ENCODE measurements at regions not wholly inside any gene's neighbourhood (a gene's known extent, or its start where the extent isn't known, plus 50 kb on each side); places are given as distances from the start of the nearest gene placed in this dataset.
"Not testable (repeated sequence)": the region's sequence is repeated elsewhere in the genome, so short reads cannot be mapped to it uniquely, and the experiment has no call there.

- H3K9ac ChIP-seq (ENCODE audit: insufficient read length): no peak overlapping the region
- H3K27ac ChIP-seq: no peak overlapping the region
- no peak overlapping the region for H3K4me3 ChIP-seq
- H3K36me3 ChIP-seq (ENCODE audit: insufficient read depth, low read length): no peaks in the 10 kb centered on the region
- TF ChIP-seq FOXP2 (optimal IDR thresholded peaks at IDR 0.05; ENCODE audit: control extremely low read depth, extremely low read length, insufficient read depth) (no peak), POLR2AphosphoS5 (IDR thresholded peaks at IDR 0.05; ENCODE audit: borderline replicate concordance, low read depth, low read length) (no peak), EZH2 (IDR thresholded peaks at IDR 0.05) (no peak)
- no peaks in the 10 kb centered on the region for H3K9me3 ChIP-seq (ENCODE audit: low read depth, low read length)
- DNase-seq (ENCODE audit: low read depth, low spot score): no peak
Measured at GRCh38 chr14:22497144-22497423, 91.9 kb downstream of the DAD1 start.

DNA sequence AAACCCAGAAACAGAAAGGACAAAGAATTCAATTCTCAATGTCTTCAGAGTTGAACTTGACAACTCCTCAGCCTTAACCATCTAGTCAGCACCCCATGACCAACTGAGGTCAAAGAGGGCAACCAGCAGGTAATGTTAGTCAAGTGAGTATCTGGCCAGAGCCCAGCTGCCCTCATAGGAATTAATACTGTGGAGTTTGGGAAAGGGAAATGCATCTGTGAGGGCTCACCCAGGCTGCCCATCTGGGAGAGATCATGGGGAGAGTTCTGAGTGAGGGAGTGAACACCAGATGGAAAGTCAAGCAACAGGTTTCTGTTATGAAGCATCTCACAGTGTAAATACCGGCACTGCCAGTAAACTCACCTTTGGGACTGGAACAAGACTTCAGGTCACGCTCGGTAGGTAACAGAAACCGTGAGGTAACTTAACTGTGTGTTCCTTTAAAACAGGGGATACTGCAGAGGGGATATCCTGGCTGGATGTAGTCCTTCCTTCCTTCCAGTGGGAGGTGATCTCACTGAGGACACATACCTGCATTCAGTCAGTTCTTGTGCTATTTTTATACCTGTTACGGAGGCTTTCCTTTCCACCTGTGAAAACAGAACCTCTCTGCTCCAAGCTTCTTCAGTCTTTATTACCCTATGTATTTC is 94.4 kb downstream of the DAD1 start:
- H3K9ac ChIP-seq (ENCODE audit: insufficient read length): no peak overlapping the region

DNA sequence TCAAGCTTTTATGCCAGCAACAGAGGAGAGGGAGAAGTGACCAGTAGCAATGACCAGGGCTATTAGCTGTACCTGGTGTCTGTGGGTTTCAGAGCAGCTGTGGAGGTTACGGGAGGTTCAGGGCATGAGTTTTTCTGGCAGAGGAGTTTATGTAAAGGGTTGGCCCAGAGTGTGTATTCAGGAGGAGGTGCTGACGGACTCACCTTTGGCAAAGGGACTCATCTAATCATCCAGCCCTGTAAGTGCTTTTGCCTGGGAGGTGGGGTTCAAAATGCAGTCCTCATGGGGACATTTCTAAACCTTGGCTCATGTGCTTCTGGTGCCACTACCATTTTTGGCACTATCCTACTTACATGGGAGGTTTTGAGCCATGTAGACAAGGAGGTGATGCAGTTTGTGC is 95.3 kb downstream of the DAD1 start:
- DNase-seq (ENCODE audit: low read depth, low spot score): no peak
- Histone ChIP-seq H3K4me3 (no peak overlapping the region), H3K9ac (ENCODE audit: insufficient read length) (no peak overlapping the region), H3K36me3 (ENCODE audit: insufficient read depth, low read length) (no peaks in the 10 kb centered on the region), H3K9me3 (ENCODE audit: low read depth, low read length) (no peaks in the 10 kb centered on the region), H3K27ac (no peak overlapping the region)
- TF ChIP-seq FOXP2 (optimal IDR thresholded peaks at IDR 0.05; ENCODE audit: control extremely low read depth, extremely low read length, insufficient read depth): no peak
- no peak for TF ChIP-seq POLR2AphosphoS5 (IDR thresholded peaks at IDR 0.05; ENCODE audit: borderline replicate concordance, low read depth, low read length)
- TF ChIP-seq EZH2 (IDR thresholded peaks at IDR 0.05): no peak

More for the DNA sequence above, 94.4 kb downstream of the DAD1 start:
- no peak for TF ChIP-seq POLR2AphosphoS5 (IDR thresholded peaks at IDR 0.05; ENCODE audit: borderline replicate concordance, low read depth, low read length)
- no peak for TF ChIP-seq EZH2 (IDR thresholded peaks at IDR 0.05)
- no peak for TF ChIP-seq FOXP2 (optimal IDR thresholded peaks at IDR 0.05; ENCODE audit: control extremely low read depth, extremely low read length, insufficient read depth)
- DNase-seq (ENCODE audit: low read depth, low spot score): no peak
- Histone ChIP-seq H3K36me3 (ENCODE audit: insufficient read depth, low read length) (no peaks in the 10 kb centered on the region), H3K27ac (no peak overlapping the region), H3K4me3 (no peak overlapping the region), H3K9me3 (ENCODE audit: low read depth, low read length) (no peaks in the 10 kb centered on the region)

DNA sequence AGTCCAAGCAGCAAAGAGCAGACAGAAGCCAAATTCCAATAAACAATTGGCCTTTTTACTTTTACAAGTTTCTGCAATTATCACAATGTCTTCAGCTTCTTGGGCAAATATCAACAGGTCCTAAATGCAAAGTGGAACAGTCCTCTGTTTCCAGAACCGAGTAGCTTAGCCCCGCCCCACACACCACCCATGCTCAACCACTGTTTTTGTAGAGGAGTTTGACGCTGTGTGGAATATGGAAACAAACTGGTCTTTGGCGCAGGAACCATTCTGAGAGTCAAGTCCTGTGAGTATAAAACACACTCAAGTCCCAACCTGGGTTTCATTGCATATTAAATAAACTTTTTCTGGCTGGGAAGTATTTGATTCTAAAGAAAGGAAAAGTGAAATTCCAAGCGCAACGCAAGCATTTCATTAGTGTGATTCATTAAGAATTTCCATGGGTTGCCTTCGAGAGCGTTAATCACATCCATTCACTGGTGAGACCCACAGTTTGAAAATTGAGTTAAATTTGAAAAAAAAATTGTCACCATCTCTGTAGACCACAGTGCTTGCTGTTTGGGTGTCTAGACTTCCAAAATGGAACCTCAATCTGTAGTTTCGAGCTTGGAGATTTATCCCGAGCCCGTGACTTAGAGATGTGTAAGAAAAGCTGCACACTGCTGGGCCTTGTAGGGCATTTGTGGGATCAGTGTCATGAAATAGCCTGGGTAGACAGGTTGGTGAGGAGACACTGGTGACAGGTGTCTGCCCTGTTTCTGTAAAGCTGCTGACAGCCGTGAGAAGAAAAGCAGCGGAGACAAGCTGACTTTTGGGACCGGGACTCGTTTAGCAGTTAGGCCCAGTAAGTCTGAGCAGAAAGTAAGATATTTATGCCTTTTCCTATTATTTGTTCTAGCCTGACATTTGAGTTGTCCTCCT is 96.1 kb downstream of the DAD1 start:
- Histone ChIP-seq H3K9me3 (ENCODE audit: low read depth, low read length) (no peaks in the 10 kb centered on the region), H3K36me3 (ENCODE audit: insufficient read depth, low read length) (no peaks in the 10 kb centered on the region), H3K4me3 (no peak overlapping the region), H3K9ac (ENCODE audit: insufficient read length) (no peak overlapping the region), H3K27ac (no peak overlapping the region)
- TF ChIP-seq EZH2 (IDR thresholded peaks at IDR 0.05) (no peak), FOXP2 (optimal IDR thresholded peaks at IDR 0.05; ENCODE audit: control extremely low read depth, extremely low read length, insufficient read depth) (no peak), POLR2AphosphoS5 (IDR thresholded peaks at IDR 0.05; ENCODE audit: borderline replicate concordance, low read depth, low read length) (no peak)
- DNase-seq (ENCODE audit: low read depth, low spot score): no peak

DNA sequence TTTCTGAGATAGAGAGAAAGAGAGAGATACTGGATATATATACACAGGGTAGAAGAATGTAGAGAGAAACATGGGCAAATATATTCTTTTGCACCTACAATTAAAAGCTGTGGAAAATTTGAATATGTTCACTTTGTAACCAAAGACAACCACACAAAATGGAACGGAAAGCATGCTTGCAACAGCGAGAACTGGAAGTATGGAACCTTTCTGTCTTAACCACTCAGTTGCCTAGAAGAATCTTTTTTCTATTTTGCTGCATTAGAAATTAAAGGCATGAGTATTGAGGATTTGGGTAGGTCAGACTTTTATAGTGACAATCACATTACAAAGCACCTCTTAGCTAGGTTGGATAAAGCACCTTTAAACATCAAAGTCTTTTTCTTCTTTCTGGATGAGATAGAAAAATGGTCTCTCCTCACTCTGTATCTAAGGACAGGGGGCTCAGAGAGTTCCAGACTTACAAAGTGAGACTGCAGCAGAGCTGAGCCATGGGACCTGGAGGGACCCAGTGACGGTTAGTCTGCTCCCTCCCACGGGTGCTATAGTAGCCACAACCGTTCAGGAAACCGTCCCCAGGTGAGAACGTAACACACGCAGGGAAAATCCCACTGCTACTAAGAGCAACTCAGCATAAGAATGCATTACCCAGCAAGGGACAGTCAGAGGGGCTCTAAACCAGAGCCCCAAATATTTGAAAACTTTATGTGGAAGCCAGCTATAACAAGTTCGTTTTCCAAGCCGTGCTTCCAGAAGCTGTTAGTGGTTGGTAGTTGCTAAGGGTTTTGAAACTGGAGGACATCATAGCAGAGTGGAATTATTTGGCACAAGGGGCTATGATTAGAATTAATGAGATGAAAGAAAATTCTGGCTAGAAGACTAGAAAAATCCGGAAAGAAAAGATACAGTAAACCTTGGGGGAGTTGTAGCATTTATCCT is 97.1 kb downstream of the DAD1 start:
- H3K9me3 ChIP-seq (ENCODE audit: low read depth, low read length): no peaks in the 10 kb centered on the region
- TF ChIP-seq FOXP2 (optimal IDR thresholded peaks at IDR 0.05; ENCODE audit: control extremely low read depth, extremely low read length, insufficient read depth): no peak
- no peak for TF ChIP-seq POLR2AphosphoS5 (IDR thresholded peaks at IDR 0.05; ENCODE audit: borderline replicate concordance, low read depth, low read length)
- no peak for TF ChIP-seq EZH2 (IDR thresholded peaks at IDR 0.05)
- no peak overlapping the region for H3K9ac ChIP-seq (ENCODE audit: insufficient read length)
- no peaks in the 10 kb centered on the region for H3K36me3 ChIP-seq (ENCODE audit: insufficient read depth, low read length)
- no peak overlapping the region for H3K4me3 ChIP-seq
- H3K27ac ChIP-seq: no peak overlapping the region
- no peak for DNase-seq (ENCODE audit: low read depth, low spot score)

- DNase-seq (ENCODE audit: low read depth, low spot score); H3K27ac ChIP-seq; H3K36me3 ChIP-seq (ENCODE audit: insufficient read depth, low read length); H3K9me3 ChIP-seq (ENCODE audit: low read depth, low read length); H3K9ac ChIP-seq (ENCODE audit: insufficient read length); H3K4me3 ChIP-seq: not testable (repeated sequence)
Measured at GRCh38 chr14:22491053-22491452, 98.0 kb downstream of the DAD1 start.

GRCh38 chr14:22489957-22490950 is 98.8 kb downstream of the DAD1 start:
- H3K4me3 ChIP-seq: no peak overlapping the region
- H3K9ac ChIP-seq (ENCODE audit: insufficient read length): no peak overlapping the region
- no peak for DNase-seq (ENCODE audit: low read depth, low spot score)
- no peak for TF ChIP-seq POLR2AphosphoS5 (IDR thresholded peaks at IDR 0.05; ENCODE audit: borderline replicate concordance, low read depth, low read length)
- TF ChIP-seq EZH2 (IDR thresholded peaks at IDR 0.05): no peak
- TF ChIP-seq FOXP2 (optimal IDR thresholded peaks at IDR 0.05; ENCODE audit: control extremely low read depth, extremely low read length, insufficient read depth): no peak
- no peak overlapping the region for H3K27ac ChIP-seq
- no peaks in the 10 kb centered on the region for H3K36me3 ChIP-seq (ENCODE audit: insufficient read depth, low read length)
- H3K9me3 ChIP-seq (ENCODE audit: low read depth, low read length): no peaks in the 10 kb centered on the region

Measured in SK-N-MC (cell line).